HL-60 (cell line): ENCODE measurements at regions not wholly inside any gene's neighbourhood (a gene's known extent, or its start where the extent isn't known, plus 50 kb on each side); places are given as distances from the start of the nearest gene placed in this dataset.

Experiments used
- GABPA ChIP-seq: IDR thresholded peaks from 2 replicates; pipeline ENCODE4 v1.6.1; 2012; ENCODE audit warnings: low read depth
- POLR2AphosphoS5 ChIP-seq: IDR thresholded peaks from 2 replicates; pipeline ENCODE4 v1.6.1; 2012; ENCODE audit warnings: low read depth
- SPI1 ChIP-seq: IDR thresholded peaks from 2 replicates; pipeline ENCODE4 v1.6.1; 2012; ENCODE audit warnings: low read depth, mild to moderate bottlenecking, borderline replicate concordance
- TF ChIP-seq, protein P1 (sequence below): IDR thresholded peaks from one replicate; pipeline ENCODE4 v1.5.1; 2011; ENCODE audit warnings: low read length, control low read depth, inconsistent platforms; ENCODE audit not compliant: insufficient read depth
- TF ChIP-seq, protein P2 (sequence below): IDR thresholded peaks from 2 replicates; pipeline ENCODE4 v1.6.1; 2012; ENCODE audit warnings: low read depth; ENCODE audit not compliant: insufficient replicate concordance

DNA sequence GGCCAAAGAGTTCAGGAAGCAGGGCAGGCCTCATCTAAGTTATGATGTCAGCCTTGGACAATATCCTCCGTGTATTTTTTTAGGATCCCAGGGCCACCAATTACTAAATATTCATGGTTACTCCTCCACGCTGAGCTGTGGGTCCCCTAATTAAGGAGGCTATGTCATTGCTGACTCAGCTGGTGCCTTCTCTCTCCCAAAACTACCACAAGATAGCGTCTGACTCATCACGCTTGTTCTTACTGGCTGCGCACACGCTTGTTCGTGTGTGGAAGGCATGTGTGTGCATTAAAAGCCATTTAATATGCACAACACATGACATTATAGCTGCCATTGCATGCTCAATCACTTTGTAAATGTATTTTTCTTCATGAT is 78.3 kb downstream of the GSC start:
- TF ChIP-seq, protein P1, sequence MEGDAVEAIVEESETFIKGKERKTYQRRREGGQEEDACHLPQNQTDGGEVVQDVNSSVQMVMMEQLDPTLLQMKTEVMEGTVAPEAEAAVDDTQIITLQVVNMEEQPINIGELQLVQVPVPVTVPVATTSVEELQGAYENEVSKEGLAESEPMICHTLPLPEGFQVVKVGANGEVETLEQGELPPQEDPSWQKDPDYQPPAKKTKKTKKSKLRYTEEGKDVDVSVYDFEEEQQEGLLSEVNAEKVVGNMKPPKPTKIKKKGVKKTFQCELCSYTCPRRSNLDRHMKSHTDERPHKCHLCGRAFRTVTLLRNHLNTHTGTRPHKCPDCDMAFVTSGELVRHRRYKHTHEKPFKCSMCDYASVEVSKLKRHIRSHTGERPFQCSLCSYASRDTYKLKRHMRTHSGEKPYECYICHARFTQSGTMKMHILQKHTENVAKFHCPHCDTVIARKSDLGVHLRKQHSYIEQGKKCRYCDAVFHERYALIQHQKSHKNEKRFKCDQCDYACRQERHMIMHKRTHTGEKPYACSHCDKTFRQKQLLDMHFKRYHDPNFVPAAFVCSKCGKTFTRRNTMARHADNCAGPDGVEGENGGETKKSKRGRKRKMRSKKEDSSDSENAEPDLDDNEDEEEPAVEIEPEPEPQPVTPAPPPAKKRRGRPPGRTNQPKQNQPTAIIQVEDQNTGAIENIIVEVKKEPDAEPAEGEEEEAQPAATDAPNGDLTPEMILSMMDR, result no peak
- TF ChIP-seq POLR2AphosphoS5 (no peak), GABPA (no peak), SPI1 (no peak)
- TF ChIP-seq, protein P2, sequence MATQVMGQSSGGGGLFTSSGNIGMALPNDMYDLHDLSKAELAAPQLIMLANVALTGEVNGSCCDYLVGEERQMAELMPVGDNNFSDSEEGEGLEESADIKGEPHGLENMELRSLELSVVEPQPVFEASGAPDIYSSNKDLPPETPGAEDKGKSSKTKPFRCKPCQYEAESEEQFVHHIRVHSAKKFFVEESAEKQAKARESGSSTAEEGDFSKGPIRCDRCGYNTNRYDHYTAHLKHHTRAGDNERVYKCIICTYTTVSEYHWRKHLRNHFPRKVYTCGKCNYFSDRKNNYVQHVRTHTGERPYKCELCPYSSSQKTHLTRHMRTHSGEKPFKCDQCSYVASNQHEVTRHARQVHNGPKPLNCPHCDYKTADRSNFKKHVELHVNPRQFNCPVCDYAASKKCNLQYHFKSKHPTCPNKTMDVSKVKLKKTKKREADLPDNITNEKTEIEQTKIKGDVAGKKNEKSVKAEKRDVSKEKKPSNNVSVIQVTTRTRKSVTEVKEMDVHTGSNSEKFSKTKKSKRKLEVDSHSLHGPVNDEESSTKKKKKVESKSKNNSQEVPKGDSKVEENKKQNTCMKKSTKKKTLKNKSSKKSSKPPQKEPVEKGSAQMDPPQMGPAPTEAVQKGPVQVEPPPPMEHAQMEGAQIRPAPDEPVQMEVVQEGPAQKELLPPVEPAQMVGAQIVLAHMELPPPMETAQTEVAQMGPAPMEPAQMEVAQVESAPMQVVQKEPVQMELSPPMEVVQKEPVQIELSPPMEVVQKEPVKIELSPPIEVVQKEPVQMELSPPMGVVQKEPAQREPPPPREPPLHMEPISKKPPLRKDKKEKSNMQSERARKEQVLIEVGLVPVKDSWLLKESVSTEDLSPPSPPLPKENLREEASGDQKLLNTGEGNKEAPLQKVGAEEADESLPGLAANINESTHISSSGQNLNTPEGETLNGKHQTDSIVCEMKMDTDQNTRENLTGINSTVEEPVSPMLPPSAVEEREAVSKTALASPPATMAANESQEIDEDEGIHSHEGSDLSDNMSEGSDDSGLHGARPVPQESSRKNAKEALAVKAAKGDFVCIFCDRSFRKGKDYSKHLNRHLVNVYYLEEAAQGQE, result no peak
